Spleen (tissue), 7 donors: ENCODE measurements at regions not wholly inside any gene's neighbourhood (a gene's known extent, or its start where the extent isn't known, plus 50 kb on each side); places are given as distances from the start of the nearest gene placed in this dataset.

Experiments
- POLR2AphosphoS5 ChIP-seq, 3 donors: sonication (generic); formaldehyde crosslinking; IDR thresholded peaks; one replicate each; pipeline ENCODE4 v1.5.1; 2017; ENCODE audit warnings: antibody characterized with exemption in 3 of 3
- TF ChIP-seq, protein P1 (sequence below), 11 experiments: fragments of 200-600 bp in 7 of 11; fragments of 450-650 bp in 4 of 11; sonication (generic) in 4 of 11; IDR thresholded peaks in 8 of 11; conservative IDR thresholded peaks in 3 of 11; 1 replicate in 7 of 11; 2 replicates in 4 of 11; pipeline versions ENCODE4 v1.4.0 to v1.8.0; 2016 to 2021; ENCODE audit warnings: antibody characterized with exemption in 11 of 11, inconsistent platforms in 4 of 11, mild to moderate bottlenecking in 1 of 11
- donor health status: DM: no; HTN: no; CAD: no; lungs with moderate emphysema.
- donor health status: DM: no; HTN: no; CAD: no.
- donor health status: DM: no; HTN: no; CAD: no.

DNA sequence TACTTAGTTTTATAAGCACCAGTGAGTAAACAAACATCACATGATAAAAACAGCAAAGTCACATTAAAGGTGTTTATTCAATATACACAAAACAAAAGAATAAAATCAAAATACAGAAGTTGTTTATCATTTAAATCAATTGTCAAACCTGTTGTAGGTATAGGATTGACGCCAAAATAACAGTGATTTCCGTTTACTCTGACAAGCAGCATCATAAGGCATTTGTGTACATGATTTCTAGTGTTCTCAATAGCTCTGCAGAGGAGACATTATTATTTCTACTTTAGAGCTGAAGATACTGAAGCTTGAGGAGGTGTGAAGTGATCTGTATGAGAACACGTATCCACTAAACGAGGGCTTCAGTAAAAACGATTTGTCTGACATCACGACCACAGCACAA is 171.9 kb downstream of the CCDC59 start:
- TF ChIP-seq, protein P1, sequence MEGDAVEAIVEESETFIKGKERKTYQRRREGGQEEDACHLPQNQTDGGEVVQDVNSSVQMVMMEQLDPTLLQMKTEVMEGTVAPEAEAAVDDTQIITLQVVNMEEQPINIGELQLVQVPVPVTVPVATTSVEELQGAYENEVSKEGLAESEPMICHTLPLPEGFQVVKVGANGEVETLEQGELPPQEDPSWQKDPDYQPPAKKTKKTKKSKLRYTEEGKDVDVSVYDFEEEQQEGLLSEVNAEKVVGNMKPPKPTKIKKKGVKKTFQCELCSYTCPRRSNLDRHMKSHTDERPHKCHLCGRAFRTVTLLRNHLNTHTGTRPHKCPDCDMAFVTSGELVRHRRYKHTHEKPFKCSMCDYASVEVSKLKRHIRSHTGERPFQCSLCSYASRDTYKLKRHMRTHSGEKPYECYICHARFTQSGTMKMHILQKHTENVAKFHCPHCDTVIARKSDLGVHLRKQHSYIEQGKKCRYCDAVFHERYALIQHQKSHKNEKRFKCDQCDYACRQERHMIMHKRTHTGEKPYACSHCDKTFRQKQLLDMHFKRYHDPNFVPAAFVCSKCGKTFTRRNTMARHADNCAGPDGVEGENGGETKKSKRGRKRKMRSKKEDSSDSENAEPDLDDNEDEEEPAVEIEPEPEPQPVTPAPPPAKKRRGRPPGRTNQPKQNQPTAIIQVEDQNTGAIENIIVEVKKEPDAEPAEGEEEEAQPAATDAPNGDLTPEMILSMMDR (IDR thresholded peaks at IDR 0.05 in 8 of 11, conservative IDR thresholded peaks at IDR 0.05 in 3 of 11) = no peak
- TF ChIP-seq POLR2AphosphoS5 (IDR thresholded peaks at IDR 0.05) = no peak
